Transverse colon (tissue), 4 donors: ENCODE measurements at regions not wholly inside any gene's neighbourhood (a gene's known extent, or its start where the extent isn't known, plus 50 kb on each side); places are given as distances from the start of the nearest gene placed in this dataset.

ENCODE experiments used
- DNase-seq: peaks from one replicate; pipeline ENCODE4 v3.0.0-alpha.2; 2019
- H3K27ac ChIP-seq, 4 donors: fragments of 200-600 bp; sonication (generic); 2 replicates each; pipeline ENCODE4 v1.5.1; 2016 to 2018; ENCODE audit warnings: inconsistent platforms in 4 of 4
- H3K27me3 ChIP-seq: fragments of 200-600 bp; sonication (generic); 2 replicates; pipeline ENCODE4 v1.5.1; 2017; ENCODE audit warnings: inconsistent platforms
- H3K36me3 ChIP-seq, 4 donors: fragments of 200-600 bp; sonication (generic); 2 replicates each; pipeline ENCODE4 v1.5.1; 2017 to 2019; ENCODE audit warnings: inconsistent platforms in 4 of 4
- H3K4me1 ChIP-seq, 4 donors: fragments of 200-600 bp; sonication (generic); 2 replicates each; pipeline ENCODE4 v1.5.1; 2017 to 2020; ENCODE audit warnings: inconsistent platforms in 4 of 4
- H3K4me3 ChIP-seq, 4 donors: fragments of 200-600 bp; sonication (generic); 1 replicate in 1 of 4; 2 replicates in 3 of 4; pipeline versions ENCODE4 v1.5.1 to v1.6.1; 2017 to 2019; ENCODE audit warnings: inconsistent platforms in 4 of 4
- H3K9me3 ChIP-seq, 2 donors: fragments of 200-600 bp; sonication (generic); 2 replicates each; pipeline ENCODE4 v1.5.1; 2017 to 2019; ENCODE audit warnings: inconsistent platforms in 2 of 2
- CTCF ChIP-seq, 5 experiments: fragments of 200-600 bp in 3 of 5; fragments of 450-650 bp in 2 of 5; sonication (generic) in 3 of 5; IDR thresholded peaks; 1 replicate in 2 of 5; 2 replicates in 3 of 5; pipeline ENCODE4 v1.5.1; 2016 to 2017; ENCODE audit warnings: antibody characterized with exemption in 5 of 5, inconsistent platforms in 3 of 5, mild to moderate bottlenecking in 2 of 5, moderate library complexity in 1 of 5
- EP300 ChIP-seq: sonication (generic); formaldehyde crosslinking; IDR thresholded peaks from one replicate; pipeline ENCODE4 v1.6.1; 2017; ENCODE audit warnings: antibody characterized with exemption, low read depth
- POLR2A ChIP-seq: fragments of 450-650 bp; IDR thresholded peaks from one replicate; pipeline ENCODE4 v1.6.1; 2016; ENCODE audit warnings: antibody characterized with exemption, mild to moderate bottlenecking, moderate library complexity
- POLR2AphosphoS5 ChIP-seq, 3 donors: sonication (generic); formaldehyde crosslinking; IDR thresholded peaks; one replicate each; pipeline ENCODE4 v1.6.1; 2016; ENCODE audit warnings: antibody characterized with exemption in 3 of 3
- WGBS, 2 donors: methylation state at CpG; one replicate each; pipeline ENCODE4 v1.1.5; 2018; ENCODE audit warnings: low coverage in 1 of 2; 5-methylcytosine and 5-hydroxymethylcytosine counted together
- in situ Hi-C, 4 donors: fragments of 200-750 bp; cut with MboI; loops; one replicate each; pipeline versions ENCODE4 v1.15.0 to v1.15.1; 2017; ENCODE audit warnings: low sequenced_read_pairs in 3 of 4, low pct_ligation_motif_present in 1 of 4, low pct_unique_long_range_greater_than_20kb in 1 of 4
- intact Hi-C: fragments of 100-400 bp; cut with DNase I; formaldehyde crosslinking; loops from one replicate; pipeline ENCODE4 v1.15.1; 2023; ENCODE audit warnings: low total_unique reads

GRCh38 chr20:47857569-47858464, 72.5 kb upstream of the SULF2 start:
- TF ChIP-seq EP300 (no peak), POLR2AphosphoS5 (IDR thresholded peaks at IDR 0.05) (no peak), POLR2A (no peak), CTCF (IDR thresholded peaks at IDR 0.05) (no peak)
- peaks cover 0 to 7% (median 0%) of the 10 kb centered on the region in 4 donors for H3K4me1 ChIP-seq
- peak overlapping the region in 2 of 4 donors; percentile 48 to 62 for H3K27ac ChIP-seq
- no peaks in the 10 kb centered on the region for H3K36me3 ChIP-seq
- H3K4me3 ChIP-seq, result no peak overlapping the region
- in situ Hi-C loops (no loop called here), intact Hi-C loops (no loop called here)
- no peaks in the 10 kb centered on the region for H3K9me3 ChIP-seq
- no peaks in the 10 kb centered on the region for H3K27me3 ChIP-seq
- WGBS, 2 donors, result 40 to 60% methylated on average over 10 to 17 of the region's 17 CpGs
- DNase-seq, result no peak

GRCh38 chr20:47857187-47857568, 71.9 kb upstream of the SULF2 start:
- Histone ChIP-seq H3K27me3 (no peaks in the 10 kb centered on the region), H3K4me1 (peaks cover 0 to 7% (median 0%) of the 10 kb centered on the region in 4 donors), H3K36me3 (no peaks in the 10 kb centered on the region), H3K4me3 (no peak overlapping the region), H3K27ac (peak overlapping the region in 2 of 4 donors; percentile 48 to 62), H3K9me3 (no peaks in the 10 kb centered on the region)
- WGBS, 2 donors, result 40 to 57% methylated on average over 1 to 8 of the region's 8 CpGs
- DNase-seq, result no peak
- in situ Hi-C loops (no loop called here), intact Hi-C loops (no loop called here)
- TF ChIP-seq POLR2AphosphoS5 (IDR thresholded peaks at IDR 0.05) (no peak), CTCF (IDR thresholded peaks at IDR 0.05) (no peak), EP300 (no peak)

- intact Hi-C loops (no loop called here), in situ Hi-C loops (no loop called here)
- Histone ChIP-seq H3K4me1 (peaks cover 0 to 7% (median 0%) of the 10 kb centered on the region in 4 donors), H3K36me3 (no peaks in the 10 kb centered on the region), H3K9me3 (no peaks in the 10 kb centered on the region), H3K27me3 (peaks cover 4% of the 10 kb centered on the region), H3K4me3 (no peak overlapping the region), H3K27ac (no peak overlapping the region)
- WGBS, 2 donors, result 95% methylated on average over 4 of the region's 4 CpGs; no CpG with 5 or more reads in 1 of the 2 donors
- no peak for DNase-seq
- TF ChIP-seq POLR2AphosphoS5 (IDR thresholded peaks at IDR 0.05) (no peak), EP300 (no peak), POLR2A (no peak), CTCF (IDR thresholded peaks at IDR 0.05) (no peak)
These were observed 70.5 kb upstream of the SULF2 start for GRCh38 chr20:47855799-47856198.

DNA sequence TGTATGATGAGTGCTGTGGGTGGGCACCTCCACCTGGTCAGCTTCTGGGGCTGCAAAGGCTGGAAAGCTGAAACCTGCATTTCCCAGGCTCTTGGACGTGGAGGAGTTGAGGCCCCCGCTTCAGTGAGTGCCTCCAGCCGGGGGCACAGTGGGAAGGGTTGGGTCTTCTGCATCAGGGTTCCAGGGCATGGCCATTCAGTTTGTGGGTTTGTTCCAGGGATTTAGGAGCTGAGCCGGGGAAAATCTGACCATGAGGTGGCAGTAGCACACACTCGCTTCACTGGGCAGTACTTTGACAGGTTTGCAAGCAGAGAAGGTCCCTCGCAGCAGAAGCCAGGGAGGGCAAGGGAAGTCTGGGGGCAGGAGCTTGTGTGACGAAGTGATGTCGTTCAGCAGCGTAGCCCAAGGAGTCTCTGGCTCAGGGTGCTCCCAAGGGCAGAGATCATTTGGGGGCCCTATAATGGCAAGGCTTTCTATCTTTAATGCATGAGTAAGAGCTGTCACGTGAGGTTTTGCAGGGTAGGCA, 69.5 kb upstream of the SULF2 start:
- DNase-seq, result peak; percentile 25

More for the DNA sequence above, 69.5 kb upstream of the SULF2 start:
- no peaks in the 10 kb centered on the region for H3K9me3 ChIP-seq
- H3K4me3 ChIP-seq, result no peak overlapping the region
- intact Hi-C loops, result no loop called here
- H3K4me1 ChIP-seq, result peaks cover 0 to 7% (median 0%) of the 10 kb centered on the region in 4 donors
- peak; percentile 6 to 35 (median 27) for TF ChIP-seq CTCF (IDR thresholded peaks at IDR 0.05)
- TF ChIP-seq EP300, result no peak
- WGBS, 2 donors, result 68 to 100% methylated on average over 1 to 10 of the region's 10 CpGs
- H3K36me3 ChIP-seq, result no peaks in the 10 kb centered on the region
- no peak overlapping the region for H3K27ac ChIP-seq
- in situ Hi-C loops, result no loop called here
- peaks cover 4% of the 10 kb centered on the region for H3K27me3 ChIP-seq
